GM18858 (cell line): ENCODE measurements at regions not wholly inside any gene's neighbourhood (a gene's known extent, or its start where the extent isn't known, plus 50 kb on each side); places are given as distances from the start of the nearest gene placed in this dataset.
"Not testable (repeated sequence)": the region's sequence is repeated elsewhere in the genome, so short reads cannot be mapped to it uniquely, and the experiment has no call there.

Experiments
- ATAC-seq: cut with Tn5 transposase; IDR thresholded peaks from one replicate; pipeline ENCODE4 v1.9.1; 2021; ENCODE audit not compliant: unreplicated experiment

GRCh38 chr7:121500360-121501058 lies 104.4 kb upstream of the FAM3C start:
- no peak for ATAC-seq

GRCh38 chr7:121499624-121500023 lies 103.5 kb upstream of the FAM3C start:
- no peak for ATAC-seq

GRCh38 chr7:121498816-121499215 lies 102.7 kb upstream of the FAM3C start:
- no peak for ATAC-seq

- not testable (repeated sequence) for ATAC-seq
Measured at GRCh38 chr7:121497545-121497944, 101.4 kb upstream of the FAM3C start.

GRCh38 chr7:121494516-121494915 lies 98.4 kb upstream of the FAM3C start:
- ATAC-seq = no peak

- no peak for ATAC-seq
Measured at GRCh38 chr7:121493553-121493952, 97.4 kb upstream of the FAM3C start.

- no peak for ATAC-seq
Measured at GRCh38 chr7:121490309-121490708, 94.2 kb upstream of the FAM3C start.

- no peak for ATAC-seq
Measured at GRCh38 chr7:121489440-121489839, 93.3 kb upstream of the FAM3C start.

GRCh38 chr7:121488111-121488650 lies 92.1 kb upstream of the FAM3C start:
- no peak for ATAC-seq

GRCh38 chr7:121486590-121486989 lies 90.5 kb upstream of the FAM3C start:
- ATAC-seq = no peak

- no peak for ATAC-seq
Measured at GRCh38 chr7:121485467-121486243, 89.5 kb upstream of the FAM3C start.

GRCh38 chr7:121484089-121484763 lies 88.1 kb upstream of the FAM3C start:
- ATAC-seq = no peak

GRCh38 chr7:121480566-121481335 lies 84.6 kb upstream of the FAM3C start:
- ATAC-seq = no peak

GRCh38 chr7:121480058-121480457 lies 84.0 kb upstream of the FAM3C start:
- ATAC-seq = no peak

- ATAC-seq = no peak
Measured at GRCh38 chr7:121479466-121479865, 83.4 kb upstream of the FAM3C start.

GRCh38 chr7:121475806-121476205 lies 79.7 kb upstream of the FAM3C start:
- ATAC-seq = no peak

- no peak for ATAC-seq
Measured at GRCh38 chr7:121474301-121474673, 78.2 kb upstream of the FAM3C start.

GRCh38 chr7:121473645-121474300 lies 77.7 kb upstream of the FAM3C start:
- ATAC-seq = no peak

GRCh38 chr7:121466455-121466854 lies 70.3 kb upstream of the FAM3C start:
- no peak for ATAC-seq

- no peak for ATAC-seq
Measured at GRCh38 chr7:121459148-121459547, 63.0 kb upstream of the FAM3C start.
